ENCODE measurements at regions not wholly inside any gene's neighbourhood (a gene's known extent, or its start where the extent isn't known, plus 50 kb on each side); places are given as distances from the start of the nearest gene placed in this dataset.

- Histone ChIP-seq H4K91ac (ENCODE audit: insufficient read depth, low read depth, low read length) (no peak overlapping the region), H2AFZ (replicated peaks; ENCODE audit: low read length, poor library complexity) (peak overlapping the region; percentile 91), H3K23ac (ENCODE audit: low read depth, low read length) (0 out of 2 replicates have a peak overlapping the region, but pooled peaks have one; percentile 29), H3K14ac (replicated peaks; ENCODE audit: low read depth, low read length) (no peak overlapping the region), H3K9ac (ENCODE audit: low read depth, low read length) (0 out of 2 replicates have a peak overlapping the region, but pooled peaks have one; percentile 15), H3K79me1 (ENCODE audit: low read depth in 1 of 2, low read length in 2 of 2) (no peaks in the 10 kb centered on the region), H3K4me1 (ENCODE audit: control insufficient read depth, insufficient read depth, low read length) (no peaks in the 10 kb centered on the region), H3K36me3 (ENCODE audit: control insufficient read depth, insufficient read depth, low read length) (no peaks in the 10 kb centered on the region), H3K18ac (ENCODE audit: low read depth, low read length) (no peak overlapping the region), H3K4me2 (ENCODE audit: low read depth, low read length) (peak overlapping the region; percentile 71), H2BK15ac (ENCODE audit: low read depth, low read length) (no peak overlapping the region), H2AK5ac (ENCODE audit: low read depth, low read length) (no peak overlapping the region), H3K9me1 (ENCODE audit: insufficient read depth, low read length) (no peaks in the 10 kb centered on the region), H3K9me3 (ENCODE audit: control insufficient read depth, insufficient read depth, low read length) (no peaks in the 10 kb centered on the region), H2AK9ac (replicated peaks; ENCODE audit: low read depth, low read length, poor library complexity) (no peak overlapping the region), H4K20me1 (ENCODE audit: insufficient read depth, low read length) (no peaks in the 10 kb centered on the region), H3K4me3 (ENCODE audit: insufficient read depth, low read depth, low read length) (peak overlapping the region; percentile 47), H3K4ac (ENCODE audit: low read depth, low read length) (no peak overlapping the region), H3K56ac (ENCODE audit: extremely low read depth, insufficient read depth, low read length) (no peak overlapping the region), H4K5ac (ENCODE audit: low read depth, low read length) (no peak overlapping the region), H2BK120ac (ENCODE audit: low read depth, low read length) (no peak overlapping the region), H4K8ac (ENCODE audit: low read depth in 2 of 2, low read length in 2 of 2) (no peak overlapping the region), H3K27me3 (ENCODE audit: control insufficient read depth, insufficient read depth, low read length) (peaks cover 19% of the 10 kb centered on the region), H3K27ac (ENCODE audit: insufficient read depth, low read length) (no peak overlapping the region), H2BK20ac (ENCODE audit: low read depth, low read length) (no peak overlapping the region), H2BK5ac (ENCODE audit: low read depth, low read length, poor library complexity, severe bottlenecking) (no peak overlapping the region)
- 2% methylated on average over 32 of the region's 61 CpGs; no CpG with 5 or more reads in 1 of the 2 experiments for WGBS, 2 experiments (ENCODE audit: extremely low coverage in 2 of 2, insufficient read length in 1 of 2)
- ATAC-seq (ENCODE audit: low read depth), result peak; percentile 92
- peak; percentile 6 for DNase-seq
- dilution Hi-C loops (cut with HindIII; ENCODE audit: low sequenced_read_pairs, unreplicated experiment) (no loop called here), intact Hi-C loops (cut with micrococcal nuclease) (loop anchor here (5.0 kb wide), 1 partner anchor 382 kb away; no protein-coding TSS in a partner anchor), in situ Hi-C loops (cut with MboI; ENCODE audit: low sequenced_read_pairs) (no loop called here)
- peak; percentile 10; the same call in 1 of the 2 replicates for TF ChIP-seq CTCF (conservative IDR thresholded peaks at IDR 0.05; ENCODE audit: low read depth, low read length)
- TF ChIP-seq POLR2A (IDR thresholded peaks at IDR 0.05; ENCODE audit: low read depth, low read length), result no peak
- TF ChIP-seq BHLHE40 (IDR thresholded peaks at IDR 0.05; ENCODE audit: low read depth, low read length), result peak; percentile 16; the same call in 1 of the 2 replicates
- CTCF ChIA-PET, result interaction anchor here (0.6 kb wide), 1 partner anchor 437 kb away, joined by 4 read pairs; no protein-coding TSS in a partner anchor
- POLR2A ChIA-PET (ENCODE audit: unreplicated experiment), result no interaction called here
- BruUV-seq (replicated peaks), result no TSS peak
Measured at GRCh38 chr5:127229185-127229889, 61.3 kb upstream of the MEGF10 start.

All from IMR-90 (cell line).